ENCODE measurements at regions not wholly inside any gene's neighbourhood (a gene's known extent, or its start where the extent isn't known, plus 50 kb on each side); places are given as distances from the start of the nearest gene placed in this dataset.

GRCh38 chr7:45457591-45457990, 116.6 kb upstream of the ADCY1 start:
- Histone ChIP-seq H3K4me1 (ENCODE audit: control insufficient read depth in 2 of 3, insufficient read depth in 2 of 3, low read depth in 1 of 3, low read length in 3 of 3) (no peaks in the 10 kb centered on the region), H3K36me3 (ENCODE audit: control insufficient read depth in 2 of 3, insufficient read depth in 3 of 3, low read length in 3 of 3) (no peaks in the 10 kb centered on the region), H3K4me3 (ENCODE audit: low read length in 3 of 3) (no peak overlapping the region), H3K9ac (ENCODE audit: low read length in 3 of 3) (no peak overlapping the region), H3K27ac (ENCODE audit: low read depth in 2 of 2, low read length in 2 of 2) (no peak overlapping the region), H3K9me3 (ENCODE audit: control insufficient read depth in 2 of 3, insufficient read depth in 1 of 3, low read length in 3 of 3) (no peaks in the 10 kb centered on the region), H3K27me3 (ENCODE audit: control insufficient read depth, insufficient read depth, low read length) (no peaks in the 10 kb centered on the region)
- FAIRE-seq = no peak
- peak in 2 of 5 donors; percentile 9 to 14 for DNase-seq
- intact Hi-C loops (cut with DNase I) = no loop called here
- no peak for TF ChIP-seq CTCF (IDR thresholded peaks at IDR 0.05; ENCODE audit: borderline replicate concordance, extremely low read depth, insufficient read depth)

- Histone ChIP-seq H3K36me3 (ENCODE audit: control insufficient read depth in 2 of 3, insufficient read depth in 3 of 3, low read length in 3 of 3) (no peaks in the 10 kb centered on the region), H3K9ac (ENCODE audit: low read length in 3 of 3) (no peak overlapping the region), H3K4me3 (ENCODE audit: low read length in 3 of 3) (no peak overlapping the region), H3K27ac (ENCODE audit: low read depth in 2 of 2, low read length in 2 of 2) (no peak overlapping the region), H3K27me3 (ENCODE audit: control insufficient read depth, insufficient read depth, low read length) (no peaks in the 10 kb centered on the region), H3K4me1 (ENCODE audit: control insufficient read depth in 2 of 3, insufficient read depth in 2 of 3, low read depth in 1 of 3, low read length in 3 of 3) (no peaks in the 10 kb centered on the region), H3K9me3 (ENCODE audit: control insufficient read depth in 2 of 3, insufficient read depth in 1 of 3, low read length in 3 of 3) (no peaks in the 10 kb centered on the region)
- no peak for TF ChIP-seq CTCF (IDR thresholded peaks at IDR 0.05; ENCODE audit: borderline replicate concordance, extremely low read depth, insufficient read depth)
- no peak for DNase-seq
- intact Hi-C loops (cut with DNase I) = no loop called here
- no peak for FAIRE-seq
Measured at GRCh38 chr7:45459476-45459875, 114.7 kb upstream of the ADCY1 start.

GRCh38 chr7:45460379-45460778, 113.8 kb upstream of the ADCY1 start:
- FAIRE-seq (no peak), DNase-seq (no peak)
- intact Hi-C loops (cut with DNase I) = no loop called here
- H3K9ac ChIP-seq (ENCODE audit: low read length in 3 of 3) = no peak overlapping the region
- H3K4me1 ChIP-seq (ENCODE audit: control insufficient read depth in 2 of 3, insufficient read depth in 2 of 3, low read depth in 1 of 3, low read length in 3 of 3) = no peaks in the 10 kb centered on the region
- no peak overlapping the region for H3K4me3 ChIP-seq (ENCODE audit: low read length in 3 of 3)
- no peak overlapping the region for H3K27ac ChIP-seq (ENCODE audit: low read depth in 2 of 2, low read length in 2 of 2)
- H3K9me3 ChIP-seq (ENCODE audit: control insufficient read depth in 2 of 3, insufficient read depth in 1 of 3, low read length in 3 of 3) = no peaks in the 10 kb centered on the region
- no peaks in the 10 kb centered on the region for H3K27me3 ChIP-seq (ENCODE audit: control insufficient read depth, insufficient read depth, low read length)
- TF ChIP-seq CTCF (IDR thresholded peaks at IDR 0.05; ENCODE audit: borderline replicate concordance, extremely low read depth, insufficient read depth) = no peak
- no peaks in the 10 kb centered on the region for H3K36me3 ChIP-seq (ENCODE audit: control insufficient read depth in 2 of 3, insufficient read depth in 3 of 3, low read length in 3 of 3)

- Histone ChIP-seq H3K9ac (ENCODE audit: low read length in 3 of 3) (no peak overlapping the region), H3K27me3 (ENCODE audit: control insufficient read depth, insufficient read depth, low read length) (no peaks in the 10 kb centered on the region), H3K27ac (ENCODE audit: low read depth in 2 of 2, low read length in 2 of 2) (no peak overlapping the region), H3K36me3 (ENCODE audit: control insufficient read depth in 2 of 3, insufficient read depth in 3 of 3, low read length in 3 of 3) (no peaks in the 10 kb centered on the region), H3K9me3 (ENCODE audit: control insufficient read depth in 2 of 3, insufficient read depth in 1 of 3, low read length in 3 of 3) (no peaks in the 10 kb centered on the region), H3K4me1 (ENCODE audit: control insufficient read depth in 2 of 3, insufficient read depth in 2 of 3, low read depth in 1 of 3, low read length in 3 of 3) (no peaks in the 10 kb centered on the region), H3K4me3 (ENCODE audit: low read length in 3 of 3) (no peak overlapping the region)
- no peak for TF ChIP-seq CTCF (IDR thresholded peaks at IDR 0.05; ENCODE audit: borderline replicate concordance, extremely low read depth, insufficient read depth)
- DNase-seq = no peak
- no peak for FAIRE-seq
- intact Hi-C loops (cut with DNase I) = no loop called here
Measured at GRCh38 chr7:45461026-45461425, 113.1 kb upstream of the ADCY1 start.

Data from kidney (tissue), 13 donors.